GM18861 (cell line): ENCODE measurements at regions not wholly inside any gene's neighbourhood (a gene's known extent, or its start where the extent isn't known, plus 50 kb on each side); places are given as distances from the start of the nearest gene placed in this dataset.

Source experiments
- ATAC-seq: cut with Tn5 transposase; IDR thresholded peaks from one replicate; pipeline ENCODE4 v1.9.1; 2021; ENCODE audit not compliant: unreplicated experiment

GRCh38 chr2:234438305-234438977 is 58.4 kb downstream of the ARL4C start:
- ATAC-seq: no peak

DNA sequence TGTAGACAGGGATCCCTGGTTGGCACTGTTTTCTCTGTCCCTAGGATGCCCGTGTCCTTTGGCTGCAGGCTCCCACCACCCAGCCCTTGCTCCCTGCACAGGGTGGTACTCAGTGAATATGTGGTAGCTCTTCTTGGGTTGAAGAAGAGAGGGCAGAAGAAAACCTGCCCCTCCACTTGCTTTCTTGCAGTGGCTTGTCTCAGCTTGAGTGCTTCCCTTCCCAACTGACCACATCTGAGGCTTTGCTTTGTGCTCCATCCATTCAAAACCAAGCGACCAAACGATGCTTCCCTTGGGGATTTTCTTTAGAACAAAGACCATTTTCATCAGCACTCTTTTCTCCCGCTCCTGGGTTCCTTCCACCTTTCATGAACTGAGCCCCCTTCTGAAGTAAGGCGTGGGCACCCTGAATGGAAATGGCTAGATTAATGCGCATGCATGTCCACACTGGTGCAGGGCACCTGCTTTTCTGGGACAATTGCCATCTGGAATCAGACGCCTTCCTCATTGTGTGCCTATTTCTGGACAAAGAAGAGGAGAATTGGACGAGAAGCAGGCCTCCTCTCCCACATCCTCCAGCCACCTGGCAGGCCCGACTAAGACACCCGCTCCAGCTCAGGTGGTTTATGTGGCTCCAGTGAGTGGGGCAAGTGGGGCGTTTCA is 59.1 kb downstream of the ARL4C start:
- ATAC-seq: no peak

DNA sequence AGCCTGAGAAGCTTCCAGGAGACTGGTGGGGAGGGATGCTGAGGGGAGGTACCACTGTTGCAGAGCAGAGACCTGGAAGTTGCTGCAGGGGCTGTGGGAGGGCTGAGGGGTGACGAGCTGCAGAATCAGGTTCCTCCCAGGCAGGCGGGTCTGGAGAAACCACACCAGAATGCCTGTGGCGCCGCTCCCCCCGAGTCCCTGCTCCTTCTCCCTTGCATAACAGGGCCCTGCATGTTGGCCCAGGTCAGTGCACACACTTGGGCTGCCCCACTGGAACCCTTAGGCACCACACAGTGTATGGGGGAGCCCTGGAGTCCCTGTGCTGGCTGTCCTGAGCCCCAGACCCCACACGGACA is 60.4 kb downstream of the ARL4C start:
- ATAC-seq: no peak

DNA sequence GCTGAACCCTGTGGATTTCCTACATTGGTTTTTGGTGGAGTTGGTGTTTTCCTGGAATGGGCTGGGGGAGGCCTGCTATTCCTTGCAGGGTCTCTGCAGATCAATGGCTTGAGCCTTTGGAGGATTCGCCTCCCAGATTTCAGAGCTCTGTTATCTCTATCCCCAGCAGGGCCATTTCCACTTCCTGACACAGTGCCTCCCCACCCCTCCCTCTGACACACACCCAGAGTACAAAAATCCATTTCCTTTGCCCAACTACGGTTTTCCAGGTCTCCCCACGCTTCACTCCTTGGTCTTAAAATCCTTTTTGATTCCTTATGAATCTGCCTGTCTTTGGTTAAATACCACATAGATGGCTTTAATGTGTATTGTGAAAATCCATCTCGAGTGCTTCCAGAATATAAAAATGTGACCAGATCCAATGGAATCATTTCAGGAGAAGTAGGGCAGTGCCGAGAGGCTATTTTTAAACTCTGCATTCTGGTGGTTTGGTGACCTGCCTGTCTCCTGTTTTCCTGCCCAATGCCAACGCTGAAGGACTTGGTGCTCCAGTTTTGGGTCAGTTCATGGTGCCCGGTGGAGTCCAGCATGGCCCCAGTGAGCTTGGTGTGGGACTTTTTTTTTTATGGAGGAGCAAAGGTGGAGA is 60.9 kb downstream of the ARL4C start:
- ATAC-seq: no peak

GRCh38 chr2:234433201-234433600 is 63.7 kb downstream of the ARL4C start:
- ATAC-seq: no peak

- ATAC-seq: no peak
These were observed 66.0 kb downstream of the ARL4C start for GRCh38 chr2:234430871-234431270.

DNA sequence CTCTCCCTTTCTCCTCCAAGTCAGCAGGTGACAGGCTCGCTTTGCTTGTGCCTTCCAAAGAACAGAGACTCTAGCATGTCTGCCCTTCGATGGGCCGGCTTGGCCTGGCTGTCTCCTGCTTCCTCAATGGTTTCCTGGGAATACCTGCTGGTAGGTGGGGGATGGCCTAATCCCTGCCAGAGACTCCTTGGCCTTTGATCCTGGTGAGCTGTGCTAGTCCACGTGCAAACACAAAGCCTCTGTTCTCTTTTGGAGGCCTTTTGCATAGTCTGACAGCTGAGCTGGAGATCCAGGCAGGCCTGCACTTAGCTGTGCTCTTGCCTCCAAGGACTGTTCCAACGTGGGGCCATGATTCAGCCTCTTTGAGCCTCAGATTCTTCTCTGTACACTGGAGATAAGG is 67.6 kb downstream of the ARL4C start:
- no peak for ATAC-seq

DNA sequence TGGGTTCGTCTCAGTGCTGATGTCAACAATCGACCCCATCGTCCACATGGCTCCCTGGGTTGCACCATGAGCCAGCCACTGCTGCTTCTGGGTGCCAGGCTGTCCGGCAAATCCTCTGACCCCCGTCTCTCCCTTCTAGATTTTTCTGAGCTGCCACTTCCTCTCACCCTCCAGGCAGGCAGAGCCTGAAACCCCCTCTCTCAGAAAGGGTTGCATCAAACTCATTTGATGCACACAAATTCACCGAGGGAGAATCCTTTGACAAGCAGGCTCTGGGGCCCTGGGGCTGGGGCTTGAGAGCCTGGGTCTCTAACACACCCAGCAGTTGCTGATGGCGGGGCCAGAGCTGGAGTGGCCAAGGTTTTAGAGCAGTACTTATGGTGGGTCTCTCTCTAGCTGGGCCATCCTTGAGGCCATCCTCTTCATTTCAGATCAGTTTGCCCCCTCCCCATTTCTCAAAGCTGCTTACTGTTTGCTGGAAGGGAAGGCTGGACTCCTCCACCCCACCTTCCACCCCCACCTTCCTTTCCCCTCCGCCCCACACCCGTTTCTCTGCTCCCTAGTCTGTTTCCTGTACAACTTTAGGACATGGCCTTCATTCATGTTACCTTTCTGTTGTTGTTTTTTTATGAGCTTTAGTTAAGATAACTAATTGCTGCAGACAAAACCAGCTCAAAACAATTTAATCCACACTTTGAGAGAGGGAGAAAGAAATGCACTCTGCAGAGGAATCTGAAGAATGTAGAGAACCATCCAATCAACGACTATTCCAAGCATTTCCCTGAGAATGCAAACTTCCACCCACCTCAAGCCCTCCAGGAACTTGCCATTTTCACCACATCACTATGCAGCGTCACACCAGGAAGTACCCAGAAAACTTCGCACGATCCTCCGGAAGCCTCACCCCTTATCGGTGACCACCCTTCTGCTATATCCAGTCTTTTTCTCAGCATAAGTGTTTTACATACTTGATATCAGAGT is 69.5 kb downstream of the ARL4C start:
- ATAC-seq: no peak

DNA sequence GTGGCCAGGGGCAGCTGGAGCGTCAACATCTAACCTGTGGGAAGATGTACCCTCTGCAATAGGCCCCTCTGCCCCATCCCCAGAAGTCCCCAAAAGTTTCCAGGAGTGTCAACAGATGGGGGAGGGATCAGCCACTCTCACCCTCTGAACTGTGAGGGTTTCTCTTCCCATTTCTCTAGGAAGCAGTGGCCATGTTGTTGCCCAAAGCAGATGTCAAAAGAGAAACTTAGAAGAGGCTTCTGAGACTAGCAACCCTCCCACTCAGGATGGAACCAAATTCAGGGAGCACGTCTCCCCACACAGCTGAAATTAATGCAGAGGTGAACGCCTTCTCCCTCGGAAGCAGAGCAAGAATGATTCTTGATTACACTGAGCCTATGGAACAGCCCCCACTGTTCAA is 70.3 kb downstream of the ARL4C start:
- no peak for ATAC-seq

- no peak for ATAC-seq
These were observed 71.0 kb downstream of the ARL4C start for GRCh38 chr2:234425639-234426603.

GRCh38 chr2:234423884-234424283 is 73.0 kb downstream of the ARL4C start:
- ATAC-seq: no peak

DNA sequence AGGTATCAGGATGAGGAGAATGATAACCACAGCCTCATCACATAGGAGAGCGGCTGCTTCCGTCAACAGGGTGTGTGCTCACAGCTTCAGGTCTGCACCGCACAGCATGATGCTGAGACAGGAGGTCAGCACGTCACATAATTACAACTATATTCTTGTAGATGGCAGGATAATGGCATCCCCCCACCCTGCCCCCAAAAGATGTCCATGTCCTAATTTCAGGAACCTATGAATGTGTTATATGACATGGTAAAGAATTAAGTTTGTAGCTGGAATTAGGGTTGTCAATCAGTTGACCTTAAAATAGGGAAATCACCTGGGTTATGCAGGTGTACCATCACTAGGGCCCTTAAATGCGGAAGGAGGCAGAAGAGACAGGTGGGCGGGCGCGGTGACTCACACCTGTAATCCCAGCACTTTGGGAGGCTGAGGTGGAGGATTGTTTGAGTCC is 73.9 kb downstream of the ARL4C start:
- no peak for ATAC-seq

DNA sequence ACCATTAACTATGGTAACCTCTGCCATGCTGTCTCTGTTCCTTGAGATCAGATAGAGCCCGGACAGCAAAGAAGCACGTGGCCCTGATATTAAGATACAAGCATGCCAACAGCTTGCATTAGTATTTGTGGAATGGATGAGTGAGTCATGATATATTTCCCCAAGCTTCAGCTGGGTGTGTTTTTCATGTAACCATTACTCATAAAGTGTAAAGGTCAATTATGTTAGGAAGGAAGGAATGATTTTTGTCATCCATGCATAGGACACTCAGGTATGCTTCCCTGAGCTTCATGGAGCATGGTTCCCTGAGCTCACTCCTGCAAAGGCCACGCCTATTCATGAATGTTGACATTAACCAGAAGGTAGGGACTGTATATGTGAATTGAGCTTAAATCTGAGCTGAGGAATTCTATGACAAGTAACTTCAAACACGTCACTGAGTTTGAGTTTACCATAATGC is 74.6 kb downstream of the ARL4C start:
- ATAC-seq: no peak

GRCh38 chr2:234420408-234420807 is 76.5 kb downstream of the ARL4C start:
- no peak for ATAC-seq

DNA sequence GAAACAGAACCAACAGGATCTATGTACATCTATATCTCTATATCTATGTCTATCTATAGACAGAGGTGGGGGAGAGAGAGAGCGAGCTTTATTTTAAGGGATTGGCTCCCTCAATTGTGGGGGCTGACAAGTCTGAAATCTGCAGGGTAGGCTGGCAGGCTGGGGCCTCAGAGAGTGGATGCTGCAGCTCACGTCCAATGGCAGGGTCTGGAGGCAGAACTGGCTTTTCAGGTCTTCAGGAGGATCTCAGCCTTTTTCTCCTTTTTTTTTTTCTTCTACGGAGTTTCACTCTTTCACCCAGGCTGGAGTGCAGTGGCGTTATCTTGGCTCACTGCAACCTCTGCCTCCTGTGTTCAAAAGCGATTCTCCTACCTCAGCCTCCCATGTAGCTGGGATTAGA is 77.2 kb downstream of the ARL4C start:
- ATAC-seq: no peak

DNA sequence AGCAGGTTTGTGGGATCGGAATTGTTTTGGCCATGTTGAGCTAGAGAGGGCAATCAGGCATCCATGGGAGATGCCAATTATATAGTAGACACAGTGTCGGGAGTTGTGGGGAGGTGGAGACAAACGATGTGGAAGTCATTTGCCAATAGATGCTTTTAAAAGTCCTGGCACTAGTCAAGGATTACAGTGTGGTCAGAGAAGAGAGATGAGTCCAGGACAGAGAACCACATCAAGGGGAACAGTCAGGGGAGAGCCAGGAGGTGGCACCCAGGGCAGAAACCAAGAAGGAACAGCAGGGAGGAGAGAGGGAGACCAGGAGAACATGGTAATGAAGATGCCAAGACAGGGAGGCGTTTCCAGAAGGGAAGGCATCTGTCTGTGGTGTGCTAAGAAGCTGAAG is 81.2 kb downstream of the ARL4C start:
- ATAC-seq: no peak

GRCh38 chr2:234414596-234414995 is 82.3 kb downstream of the ARL4C start:
- ATAC-seq: no peak

GRCh38 chr2:234412726-234413125 is 84.2 kb downstream of the ARL4C start:
- no peak for ATAC-seq

GRCh38 chr2:234411793-234412192 is 85.1 kb downstream of the ARL4C start:
- peak; percentile 46 for ATAC-seq

DNA sequence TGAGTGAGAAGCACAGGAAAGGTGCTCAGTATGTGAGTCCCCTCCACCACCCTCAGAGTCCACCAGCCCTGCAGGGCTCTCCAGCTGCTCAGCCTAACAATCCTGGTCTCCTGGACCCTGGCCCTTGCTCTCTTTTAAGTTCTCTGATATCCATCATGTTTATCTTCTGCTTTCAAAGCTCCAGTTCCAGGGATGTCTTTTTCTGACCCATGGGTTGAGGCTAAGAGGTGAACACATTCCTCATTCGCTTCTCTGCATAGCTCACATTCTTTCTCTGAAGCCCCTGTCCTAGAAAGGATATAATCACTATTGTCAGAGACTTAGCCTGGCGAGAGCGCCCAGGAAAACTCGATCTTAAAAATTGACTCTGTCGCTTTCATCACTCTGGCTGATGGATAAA is 86.4 kb downstream of the ARL4C start:
- ATAC-seq: no peak
